ENCODE measurements at regions not wholly inside any gene's neighbourhood (a gene's known extent, or its start where the extent isn't known, plus 50 kb on each side); places are given as distances from the start of the nearest gene placed in this dataset.

DNA sequence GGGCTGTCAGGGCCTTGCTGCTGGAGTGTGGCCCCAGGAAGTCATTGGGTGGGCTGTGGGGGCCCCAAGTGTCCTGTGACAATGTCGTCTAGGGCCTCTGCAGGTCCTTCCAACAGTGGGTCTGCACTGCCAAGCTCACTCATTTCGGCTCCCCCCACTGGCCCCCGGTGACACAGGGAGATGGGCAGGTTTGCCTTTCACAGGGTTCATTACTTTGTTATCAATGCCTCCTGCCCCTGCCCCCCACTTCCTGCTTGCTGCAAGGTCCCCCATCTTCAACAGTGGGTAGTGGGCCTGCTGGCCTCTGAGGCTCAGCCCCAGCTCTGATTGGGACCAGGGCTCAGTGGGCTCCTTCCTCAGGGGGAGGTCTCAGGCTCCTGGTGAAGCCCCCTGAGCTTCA lies 149.8 kb downstream of the URI1 start:
- TF ChIP-seq, protein P1, sequence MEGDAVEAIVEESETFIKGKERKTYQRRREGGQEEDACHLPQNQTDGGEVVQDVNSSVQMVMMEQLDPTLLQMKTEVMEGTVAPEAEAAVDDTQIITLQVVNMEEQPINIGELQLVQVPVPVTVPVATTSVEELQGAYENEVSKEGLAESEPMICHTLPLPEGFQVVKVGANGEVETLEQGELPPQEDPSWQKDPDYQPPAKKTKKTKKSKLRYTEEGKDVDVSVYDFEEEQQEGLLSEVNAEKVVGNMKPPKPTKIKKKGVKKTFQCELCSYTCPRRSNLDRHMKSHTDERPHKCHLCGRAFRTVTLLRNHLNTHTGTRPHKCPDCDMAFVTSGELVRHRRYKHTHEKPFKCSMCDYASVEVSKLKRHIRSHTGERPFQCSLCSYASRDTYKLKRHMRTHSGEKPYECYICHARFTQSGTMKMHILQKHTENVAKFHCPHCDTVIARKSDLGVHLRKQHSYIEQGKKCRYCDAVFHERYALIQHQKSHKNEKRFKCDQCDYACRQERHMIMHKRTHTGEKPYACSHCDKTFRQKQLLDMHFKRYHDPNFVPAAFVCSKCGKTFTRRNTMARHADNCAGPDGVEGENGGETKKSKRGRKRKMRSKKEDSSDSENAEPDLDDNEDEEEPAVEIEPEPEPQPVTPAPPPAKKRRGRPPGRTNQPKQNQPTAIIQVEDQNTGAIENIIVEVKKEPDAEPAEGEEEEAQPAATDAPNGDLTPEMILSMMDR (IDR thresholded peaks at IDR 0.05): no peak
- TF ChIP-seq POLR2A (IDR thresholded peaks at IDR 0.05): no peak

Measured in thyroid gland (tissue), 4 donors.